ENCODE measurements at regions not wholly inside any gene's neighbourhood (a gene's known extent, or its start where the extent isn't known, plus 50 kb on each side); places are given as distances from the start of the nearest gene placed in this dataset.

GRCh38 chr15:25959100-25959499, 96.0 kb upstream of the ATP10A start:
- TF ChIP-seq CTCF (IDR thresholded peaks at IDR 0.05 in 8 of 11, conservative IDR thresholded peaks at IDR 0.05 in 3 of 11) (no peak), POLR2AphosphoS5 (IDR thresholded peaks at IDR 0.05) (no peak), POLR2A (IDR thresholded peaks at IDR 0.05) (no peak)
